ENCODE measurements at regions not wholly inside any gene's neighbourhood (a gene's known extent, or its start where the extent isn't known, plus 50 kb on each side); places are given as distances from the start of the nearest gene placed in this dataset.

DNA sequence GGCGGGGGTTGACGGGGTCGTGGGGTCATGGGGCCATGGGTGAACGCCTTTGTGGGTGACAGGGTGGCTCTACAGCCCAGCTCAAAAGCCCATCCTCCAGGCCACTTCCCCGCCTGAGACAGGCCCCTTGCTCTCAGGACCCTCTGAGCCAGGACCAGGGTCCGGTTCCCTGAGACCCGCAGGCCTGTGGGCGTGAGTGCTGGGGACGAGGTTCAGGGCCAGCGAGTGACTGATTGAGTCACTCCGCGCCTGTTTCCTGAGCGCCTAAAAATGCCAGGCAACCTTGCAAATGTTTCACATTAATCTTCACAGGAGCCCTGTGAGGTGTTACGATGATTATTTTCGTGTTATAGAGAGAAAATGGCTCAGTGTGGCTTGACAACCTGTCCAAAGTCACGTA is 97.8 kb downstream of the ZNF674 start:
- no peak for DNase-seq (ENCODE audit: low read depth, low spot score)

DNA sequence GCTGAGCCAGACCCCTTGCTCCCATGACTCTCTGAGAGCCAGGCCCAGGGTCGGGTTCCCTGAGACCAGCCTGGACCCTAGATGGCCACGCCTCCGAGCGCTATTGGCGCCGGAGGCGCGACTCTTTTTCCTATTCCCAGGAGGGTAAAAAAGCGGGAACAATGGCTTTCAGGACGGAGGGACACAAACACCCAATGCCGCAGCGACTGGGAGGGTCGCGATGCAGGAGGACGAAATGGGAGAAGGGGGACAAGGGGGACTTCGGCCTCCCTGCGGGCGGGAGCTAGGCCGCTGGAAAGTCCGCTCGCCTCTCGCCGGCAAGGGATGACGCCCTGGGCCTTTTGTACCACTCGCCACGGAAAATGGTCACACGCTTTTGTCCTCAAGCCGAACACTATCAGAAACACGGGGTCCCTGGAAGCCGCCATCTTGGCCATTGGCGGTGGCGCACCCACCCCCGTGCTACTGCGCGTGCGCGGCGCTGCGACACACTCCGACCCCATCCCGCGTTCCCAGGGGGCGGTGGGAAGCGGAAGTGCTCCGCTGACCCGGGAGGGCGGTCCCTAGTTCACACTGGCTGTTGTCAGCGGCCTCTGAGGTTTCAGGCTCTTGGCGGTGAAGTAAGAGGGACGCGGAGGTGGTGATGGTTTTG is 98.4 kb downstream of the ZNF674 start:
- DNase-seq (ENCODE audit: low read depth, low spot score), result peak; percentile 66

DNA sequence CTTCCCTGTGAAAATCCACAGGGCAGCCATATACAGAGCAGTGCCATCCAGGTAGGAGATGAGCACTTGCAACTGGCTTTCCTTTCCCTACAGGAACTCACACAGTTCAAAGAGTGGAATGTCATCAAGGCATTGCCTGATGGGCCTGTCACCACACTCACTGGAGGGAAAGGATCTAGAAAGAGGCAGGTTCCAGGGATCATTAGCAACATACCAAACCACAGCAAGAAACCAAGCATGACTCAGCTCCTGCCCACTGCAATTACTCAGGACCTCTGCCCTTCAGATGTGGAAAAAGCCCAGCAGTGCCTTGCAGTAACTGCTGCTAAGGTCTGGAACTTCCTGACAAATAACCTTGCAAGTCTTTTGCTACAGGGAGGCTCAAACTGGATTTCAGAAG is 101.2 kb downstream of the ZNF674 start:
- DNase-seq (ENCODE audit: low read depth, low spot score), result no peak

DNA sequence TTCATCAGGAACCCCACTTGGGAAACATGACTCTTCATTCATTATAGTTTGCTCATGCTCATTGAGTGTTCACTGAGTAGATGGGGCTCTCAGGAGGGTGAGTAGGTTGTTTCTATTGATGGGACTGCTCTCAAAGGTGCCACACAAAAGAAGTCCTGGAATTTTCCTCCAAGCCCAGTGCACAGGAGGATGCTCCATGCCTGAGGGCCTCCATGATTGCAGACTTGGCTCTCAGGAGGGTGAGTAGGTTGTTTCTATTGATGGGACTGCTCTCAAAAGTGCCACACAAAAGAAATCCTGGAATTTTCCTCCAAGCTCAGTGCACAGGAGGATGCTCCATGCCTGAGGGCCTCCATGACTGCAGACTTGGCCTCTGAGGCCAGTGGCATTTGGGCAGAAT is 108.5 kb downstream of the ZNF674 start:
- DNase-seq (ENCODE audit: low read depth, low spot score), result no peak

DNA sequence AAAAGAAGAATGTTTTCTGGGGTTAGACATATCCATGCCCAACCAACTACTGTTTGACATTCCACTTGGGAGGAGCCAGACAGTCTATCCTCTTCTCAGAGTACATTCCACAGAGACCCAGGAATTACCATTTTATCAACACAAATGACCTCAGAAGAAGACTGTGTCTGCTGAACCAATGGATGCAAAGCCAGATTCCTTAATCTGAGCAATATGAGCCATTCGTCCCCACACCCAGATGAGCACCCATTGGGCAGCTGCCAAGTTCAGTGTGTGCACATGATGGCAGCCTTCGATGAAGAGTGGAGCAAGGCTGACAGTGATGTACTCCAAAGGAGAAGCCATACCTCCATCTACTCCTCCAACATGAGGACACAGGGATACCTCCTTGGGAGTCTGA is 111.3 kb downstream of the ZNF674 start:
- DNase-seq (ENCODE audit: low read depth, low spot score), result no peak

DNA sequence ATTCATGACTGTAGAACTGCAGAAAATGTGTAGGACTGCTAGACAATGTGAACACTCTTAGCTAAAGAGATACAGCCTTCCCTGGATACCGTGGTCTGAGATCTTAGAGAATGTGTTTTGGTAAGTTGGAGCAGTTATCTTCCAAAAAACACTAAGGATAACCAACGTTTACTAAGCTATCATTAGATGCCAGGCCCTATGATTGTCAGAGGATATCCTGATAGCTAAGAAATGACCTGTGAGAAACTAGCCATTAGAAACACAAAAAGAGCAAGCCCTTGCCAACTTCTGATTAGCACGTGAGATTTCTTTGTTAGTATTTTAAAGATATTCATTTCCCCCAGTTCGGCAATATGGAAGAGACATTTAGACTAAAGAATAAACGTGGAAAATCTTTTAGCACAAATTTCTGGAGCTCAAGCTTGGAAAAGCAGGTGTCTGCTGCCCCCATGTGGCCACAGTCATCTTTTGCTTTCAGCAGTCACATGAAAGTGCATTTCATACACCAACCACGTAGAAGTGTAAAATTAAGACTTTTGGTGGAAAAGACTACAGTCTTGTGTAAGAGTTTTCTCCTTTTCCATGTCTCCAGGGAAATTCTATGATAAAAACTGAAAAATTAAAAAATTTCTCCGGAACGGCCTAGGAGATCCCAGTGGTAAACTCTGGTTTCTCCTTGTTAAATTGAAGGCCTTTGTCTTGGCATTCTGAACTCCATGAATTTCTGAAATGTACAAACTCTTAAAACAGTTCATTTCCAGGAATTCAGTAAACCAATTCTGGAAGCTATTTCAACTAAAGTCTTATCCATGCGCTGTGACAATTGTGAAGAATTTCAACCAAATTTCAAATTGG is 136.4 kb downstream of the ZNF674 start:
- DNase-seq (ENCODE audit: low read depth, low spot score), result peak; percentile 22

DNA sequence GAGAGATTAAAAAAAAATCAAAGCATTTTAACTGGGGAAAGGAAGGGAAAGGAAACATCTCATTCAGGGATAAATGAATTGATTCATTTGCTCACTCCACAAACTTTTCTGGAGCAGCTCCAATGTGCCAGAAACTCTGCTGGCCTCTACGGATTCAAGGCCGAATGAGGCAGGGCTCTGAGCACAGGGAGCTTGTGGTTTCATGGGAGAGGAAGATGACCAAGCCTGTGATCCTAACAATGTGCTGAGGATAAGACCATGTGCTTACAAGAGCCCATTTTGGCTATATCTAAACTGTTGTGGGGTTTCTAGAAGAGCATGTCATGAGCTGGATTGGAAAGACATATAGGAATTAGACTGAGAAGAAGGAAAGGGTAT is 137.5 kb downstream of the ZNF674 start:
- DNase-seq (ENCODE audit: low read depth, low spot score), result no peak

DNA sequence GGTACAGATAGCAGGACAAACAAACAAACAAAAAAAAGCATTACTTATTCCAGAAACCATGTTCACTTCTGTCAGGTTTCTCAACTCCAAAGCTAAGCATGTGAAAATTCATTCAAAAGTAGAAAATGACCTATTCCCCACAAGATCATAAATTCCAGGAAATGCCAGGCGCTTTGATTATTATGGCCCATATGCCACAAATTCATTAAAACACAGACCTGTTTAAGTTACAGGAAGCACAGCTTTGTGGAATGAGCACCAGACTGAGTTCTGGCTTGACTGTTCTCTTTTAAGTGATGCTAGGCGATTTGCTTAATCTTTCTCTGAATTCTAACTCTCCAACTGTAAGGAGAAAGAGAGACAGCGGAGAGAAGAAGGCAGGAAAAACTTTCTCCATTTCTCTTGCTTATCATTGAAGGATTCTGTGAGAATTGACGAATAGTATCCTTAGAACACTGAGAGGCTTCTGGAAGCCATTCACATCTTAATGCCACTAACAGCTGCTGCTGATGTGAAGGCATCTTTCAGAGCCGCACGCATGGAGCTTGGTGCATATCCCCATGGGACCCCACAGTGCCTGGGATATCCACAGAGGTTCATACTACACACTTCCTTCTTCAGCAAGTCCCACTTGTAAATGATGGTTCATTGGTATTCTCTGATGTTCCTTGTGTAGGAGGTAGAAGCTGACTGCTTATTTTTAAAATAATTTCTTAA is 138.0 kb downstream of the ZNF674 start:
- no peak for DNase-seq (ENCODE audit: low read depth, low spot score)

DNA sequence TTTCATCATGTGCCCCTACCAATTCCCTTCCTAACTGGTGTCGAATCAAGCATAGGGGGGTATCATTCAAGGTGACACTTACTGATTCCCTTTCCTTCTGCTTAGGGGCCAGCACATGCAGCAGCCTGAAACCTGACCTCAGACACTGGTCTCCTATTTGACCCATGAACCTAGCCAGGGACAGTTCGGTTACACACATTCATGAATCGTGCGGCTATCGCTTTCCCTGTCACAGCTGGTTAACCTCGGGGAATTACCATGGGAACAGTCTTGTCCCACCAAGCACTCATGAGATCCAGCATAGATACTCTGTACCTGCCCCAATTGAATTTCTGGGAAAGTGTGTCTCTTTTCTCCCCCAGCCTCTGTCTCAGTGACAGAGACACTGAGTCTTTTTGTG is 140.4 kb downstream of the ZNF674 start:
- no peak for DNase-seq (ENCODE audit: low read depth, low spot score)

DNA sequence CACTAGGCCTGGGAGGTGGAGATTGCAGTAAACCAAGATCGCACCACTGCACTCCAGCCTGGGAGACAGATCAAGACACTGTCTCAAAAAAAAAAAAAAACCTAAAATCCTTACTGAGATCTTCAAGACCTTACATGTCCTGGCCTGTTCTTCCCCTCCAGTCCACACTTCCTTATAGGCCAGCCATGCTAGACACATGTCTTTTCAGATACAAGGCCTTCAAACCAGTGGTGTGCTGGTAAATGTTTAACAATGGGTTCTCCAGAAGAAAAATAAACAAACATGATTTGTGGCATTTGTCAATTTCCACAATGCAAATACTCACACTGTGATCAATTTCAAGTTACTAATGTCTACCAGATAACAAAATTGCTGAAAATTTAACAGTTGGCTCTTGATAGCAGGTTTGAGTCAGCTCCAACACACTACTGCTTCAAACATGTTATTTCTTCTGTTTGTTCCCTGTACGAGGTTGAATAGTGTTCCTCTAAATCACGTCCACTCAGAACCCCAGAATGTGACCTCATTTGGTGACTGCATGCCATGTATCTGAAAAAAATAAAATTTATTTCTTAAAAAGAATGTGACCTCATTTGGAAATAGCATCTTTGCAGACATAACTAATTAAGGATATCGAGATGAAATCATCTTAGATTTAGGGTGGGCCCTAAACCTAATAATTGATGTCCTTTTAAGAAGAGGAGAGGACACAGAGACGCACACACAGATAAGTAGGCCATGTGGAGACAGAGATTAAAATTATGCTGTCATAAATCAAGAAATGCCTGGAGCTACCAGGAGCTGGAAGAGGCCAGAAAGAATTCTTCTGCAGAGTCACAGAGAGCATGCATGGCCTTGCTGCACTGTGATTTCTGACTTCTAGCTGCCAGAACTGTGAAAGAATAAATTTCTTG is 144.4 kb downstream of the ZNF674 start:
- DNase-seq (ENCODE audit: low read depth, low spot score), result no peak

DNA sequence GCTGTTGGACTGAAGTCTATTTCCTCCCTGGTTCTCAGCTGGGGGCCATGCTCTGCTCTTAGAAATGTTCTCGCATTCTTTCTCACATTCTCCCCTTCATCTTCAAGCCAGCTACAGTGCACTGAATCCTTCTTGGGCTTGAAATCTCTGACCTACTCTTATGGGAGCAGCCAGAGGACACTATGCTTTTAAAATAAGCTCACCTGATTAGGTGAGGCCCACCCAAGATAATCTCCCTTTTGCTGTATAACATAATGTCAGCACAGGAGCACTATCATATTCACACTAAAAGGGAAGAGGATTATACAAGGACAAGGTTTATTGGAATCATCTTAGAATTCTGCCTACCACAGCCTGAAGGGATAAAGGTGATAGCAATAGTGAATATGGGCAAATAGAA is 146.3 kb downstream of the ZNF674 start:
- DNase-seq (ENCODE audit: low read depth, low spot score), result no peak

DNA sequence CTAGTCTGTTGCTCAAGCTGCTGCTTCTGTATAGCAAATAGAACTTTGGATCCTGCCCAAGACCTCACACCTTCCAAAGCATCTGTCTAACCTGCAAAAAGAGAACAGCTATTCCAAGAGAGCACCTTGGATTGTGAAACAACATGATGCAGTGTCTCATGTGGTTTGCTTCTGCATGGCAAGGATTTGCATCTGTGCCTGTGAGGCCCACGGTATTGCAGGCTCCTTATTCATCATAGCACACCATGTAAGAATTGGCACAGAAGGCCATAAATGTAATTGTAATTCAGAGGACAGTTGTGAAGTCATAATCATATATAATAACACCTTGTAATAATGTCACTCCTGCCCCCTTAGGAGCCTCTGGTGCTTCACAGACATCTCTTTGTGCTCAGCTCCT is 147.1 kb downstream of the ZNF674 start:
- no peak for DNase-seq (ENCODE audit: low read depth, low spot score)

DNA sequence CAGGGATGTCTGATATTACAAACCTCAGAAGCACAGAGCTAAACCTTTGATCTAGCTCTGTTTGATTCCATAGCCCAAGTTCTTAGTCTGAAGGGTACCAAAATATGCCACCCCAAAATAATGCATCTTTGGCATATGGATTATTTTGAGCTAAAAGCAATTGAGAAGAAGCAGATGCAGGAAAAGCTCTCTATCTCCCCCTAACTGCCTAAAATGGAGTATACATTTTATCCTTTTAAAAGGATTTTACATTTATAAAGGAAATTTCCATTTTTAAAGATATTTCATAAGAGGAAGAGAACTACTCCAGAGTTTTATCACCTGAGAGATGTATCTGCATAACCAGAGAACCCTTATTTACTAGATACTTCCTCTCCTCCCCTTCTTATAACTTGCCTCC is 158.7 kb downstream of the ZNF674 start:
- DNase-seq (ENCODE audit: low read depth, low spot score), result no peak

DNA sequence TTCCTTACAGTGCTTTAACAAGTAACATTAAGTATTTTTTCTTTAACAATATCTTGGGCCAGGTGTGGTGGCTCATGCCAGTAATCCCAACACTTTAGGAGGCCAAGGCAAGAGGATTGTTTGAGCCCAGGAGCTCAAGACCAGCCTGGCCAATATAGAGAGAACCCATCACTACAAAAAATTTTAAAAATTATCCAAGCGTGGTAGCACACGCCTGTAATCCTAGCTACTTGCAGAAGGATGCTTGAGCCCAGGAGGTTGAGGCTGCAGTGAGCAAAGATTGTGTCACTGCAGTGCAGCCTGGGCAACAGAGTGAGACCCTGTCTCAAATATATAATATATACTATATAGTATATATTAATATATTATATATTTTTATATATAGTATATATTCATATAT is 162.2 kb downstream of the ZNF674 start:
- no peak for DNase-seq (ENCODE audit: low read depth, low spot score)

DNA sequence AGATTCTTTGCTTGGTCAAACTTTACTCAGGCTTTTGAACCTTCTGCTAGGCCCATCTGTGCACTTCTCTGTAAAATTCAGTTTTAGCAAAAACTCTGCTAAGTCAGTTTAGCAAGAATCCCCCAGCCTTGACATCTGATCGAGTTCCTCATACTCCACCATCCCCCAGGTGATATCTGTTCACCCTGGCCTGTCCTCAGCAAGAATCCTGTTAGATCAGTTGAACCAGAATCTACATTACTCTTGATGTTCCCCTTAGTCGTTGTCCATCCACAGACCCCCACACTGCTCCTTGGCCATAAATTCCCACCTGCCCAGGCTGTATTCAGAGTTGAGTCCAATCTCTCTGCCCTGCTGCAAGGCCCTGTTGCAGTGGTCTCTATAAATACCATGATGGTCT is 162.6 kb downstream of the ZNF674 start:
- no peak for DNase-seq (ENCODE audit: low read depth, low spot score)

DNA sequence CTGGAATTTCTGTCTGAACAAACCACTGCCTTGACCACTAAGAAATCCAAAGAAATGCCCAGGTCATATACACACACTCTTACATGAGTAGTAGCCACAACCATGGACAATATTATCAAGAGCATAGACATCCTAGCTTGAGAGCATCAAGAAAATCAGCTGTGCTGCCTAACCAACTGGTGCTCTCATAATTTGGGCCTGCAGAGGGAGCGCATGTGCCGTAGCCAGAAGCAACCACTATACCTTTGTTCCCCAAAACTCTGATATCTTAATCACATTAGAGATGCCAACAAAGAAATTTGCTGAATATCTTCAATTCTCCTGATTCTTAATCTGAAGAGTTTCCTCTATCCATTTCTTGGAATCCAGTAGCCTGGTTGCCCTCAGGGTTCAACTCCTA is 163.6 kb downstream of the ZNF674 start:
- DNase-seq (ENCODE audit: low read depth, low spot score), result no peak

DNA sequence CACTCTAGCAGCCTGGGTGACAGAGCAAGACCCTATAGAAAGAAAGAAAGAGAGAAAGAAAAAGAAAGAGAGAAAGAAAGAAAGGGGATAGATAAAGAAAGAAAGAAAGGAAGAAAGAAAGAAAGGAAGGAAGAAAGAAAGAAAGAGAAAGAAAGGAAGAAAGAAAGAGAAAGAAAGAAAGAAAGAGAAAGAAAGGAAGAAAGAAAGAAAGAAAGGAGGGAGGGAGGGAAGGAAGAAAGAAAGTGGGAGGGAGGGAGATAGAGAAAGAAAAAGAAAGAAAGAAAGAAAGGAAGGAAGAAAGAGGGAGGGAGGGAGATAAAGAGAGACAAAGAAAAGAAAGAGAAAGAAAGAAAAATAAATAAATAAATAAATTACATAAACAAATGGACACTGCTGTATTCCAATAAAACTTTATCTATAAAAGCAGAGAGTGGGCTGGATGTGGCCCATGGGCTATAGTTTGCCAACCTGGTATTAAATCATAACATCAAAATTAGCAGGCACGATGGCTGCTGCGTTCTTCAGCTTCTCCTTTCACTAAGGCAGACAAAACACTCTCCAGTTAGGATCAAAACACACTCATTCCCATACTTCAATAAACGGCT is 165.0 kb downstream of the ZNF674 start:
- no peak for DNase-seq (ENCODE audit: low read depth, low spot score)

DNA sequence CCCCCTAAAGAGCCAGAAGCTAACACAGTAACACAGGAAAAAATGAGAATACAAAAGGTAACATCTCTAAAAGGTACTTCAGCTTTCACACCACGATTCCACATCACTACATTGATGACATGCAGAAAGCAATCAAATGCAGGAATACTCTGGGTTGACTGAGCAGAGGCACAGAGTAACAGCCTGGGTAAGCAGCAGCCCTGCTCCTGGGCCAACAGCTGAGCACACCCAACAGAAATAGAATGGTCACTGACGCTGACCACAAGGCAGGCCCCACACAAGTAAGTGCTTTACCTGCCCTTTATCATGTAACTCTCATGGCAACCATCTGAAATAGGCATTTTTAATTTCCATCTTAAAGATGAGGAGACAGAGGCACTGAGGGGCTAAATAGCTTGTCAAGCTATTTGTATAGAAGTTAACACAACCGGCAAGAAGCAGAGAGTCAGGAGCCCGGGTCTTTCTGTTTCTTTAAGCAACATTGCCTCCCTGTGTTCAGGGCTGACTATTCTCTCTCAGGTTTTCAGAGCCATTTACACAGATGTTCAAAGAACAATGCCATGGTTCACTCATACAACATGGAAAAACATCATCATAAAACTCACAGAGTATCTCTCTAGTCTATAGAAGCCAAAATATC is 168.9 kb downstream of the ZNF674 start:
- DNase-seq (ENCODE audit: low read depth, low spot score), result no peak

DNA sequence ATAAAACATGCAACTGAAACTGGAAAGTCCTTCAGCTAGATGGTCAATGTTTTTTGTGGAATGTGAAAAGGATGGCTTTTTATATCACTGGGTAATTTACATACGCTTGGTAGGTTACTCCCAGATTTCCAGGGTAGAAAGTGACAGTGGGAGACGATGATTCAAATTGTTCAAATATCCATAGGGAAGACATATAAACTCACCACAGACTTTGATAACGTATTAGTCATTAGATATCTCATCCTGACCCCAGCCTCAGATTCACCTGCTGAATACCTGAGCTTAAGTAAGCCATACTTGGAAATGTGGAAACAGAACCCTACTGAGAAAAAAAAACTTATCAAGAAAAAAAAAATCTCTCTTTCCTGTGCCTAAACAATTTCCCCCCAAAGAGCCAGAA is 169.4 kb downstream of the ZNF674 start:
- DNase-seq (ENCODE audit: low read depth, low spot score), result no peak

DNA sequence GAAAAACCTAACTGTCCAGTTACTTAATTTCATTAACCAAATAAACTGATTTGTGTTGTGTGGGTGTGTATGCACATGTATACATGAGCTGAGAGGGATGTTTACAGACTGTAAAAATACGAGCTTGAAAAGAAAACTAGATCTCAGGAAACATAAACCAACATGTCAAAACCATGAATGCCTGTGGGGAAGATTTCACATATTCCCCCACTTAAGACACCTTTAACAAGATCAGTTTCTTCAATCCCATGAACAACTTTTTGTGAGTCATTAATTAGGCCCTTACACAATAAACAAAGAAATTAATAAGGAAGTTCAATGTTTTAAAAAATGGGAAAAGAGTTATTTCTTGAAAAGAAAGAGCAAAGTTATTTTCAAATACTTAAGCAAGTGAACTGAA is 170.8 kb downstream of the ZNF674 start:
- DNase-seq (ENCODE audit: low read depth, low spot score), result no peak

DNA sequence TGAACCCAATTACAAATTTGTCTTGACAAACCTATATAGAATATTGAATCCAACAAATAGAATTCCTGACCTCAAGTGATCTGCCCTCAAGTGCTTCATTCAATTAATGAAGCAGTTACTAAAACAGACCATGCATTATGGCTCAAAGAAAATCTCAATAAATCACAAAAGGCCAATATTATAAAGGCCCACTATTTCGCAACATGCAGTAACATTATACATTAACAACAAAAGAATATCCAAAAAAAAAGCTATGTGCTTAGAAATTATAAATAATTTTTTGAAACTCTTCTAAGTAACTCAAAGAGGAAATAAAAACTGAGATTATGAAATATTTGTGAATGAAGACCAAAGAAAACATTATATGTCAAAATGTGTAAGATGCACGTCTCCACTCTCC is 177.7 kb downstream of the ZNF674 start:
- DNase-seq (ENCODE audit: low read depth, low spot score), result no peak
